GM06990 (cell line): ENCODE measurements at regions not wholly inside any gene's neighbourhood (a gene's known extent, or its start where the extent isn't known, plus 50 kb on each side); places are given as distances from the start of the nearest gene placed in this dataset.
"Not testable (repeated sequence)": the region's sequence is repeated elsewhere in the genome, so short reads cannot be mapped to it uniquely, and the experiment has no call there.

Source experiments
- DNase-seq: peaks from one replicate; pipeline ENCODE4 v3.0.0-alpha.2; 2011; ENCODE audit not compliant: insufficient read length; ENCODE audit errors: extremely low read depth
- H3K27me3 ChIP-seq: replicated peaks from 2 replicates; pipeline ENCODE4 v1.6.0; 2011; ENCODE audit warnings: low read length; ENCODE audit not compliant: control insufficient read depth, insufficient read depth
- H3K36me3 ChIP-seq: 2 replicates; pipeline ENCODE4 v1.5.1; 2011; ENCODE audit warnings: low read length; ENCODE audit not compliant: control insufficient read depth, insufficient read depth
- H3K4me3 ChIP-seq: replicated peaks from 2 replicates; pipeline ENCODE4 v1.5.1; 2011; ENCODE audit warnings: low read depth, mild to moderate bottlenecking, control low read depth, low read length
- CTCF ChIP-seq: IDR thresholded peaks from 2 replicates; pipeline ENCODE4 v1.5.1; 2011; ENCODE audit warnings: low read length, control low read depth, mild to moderate bottlenecking, inconsistent platforms; ENCODE audit not compliant: insufficient read depth, poor library complexity, severe bottlenecking

DNA sequence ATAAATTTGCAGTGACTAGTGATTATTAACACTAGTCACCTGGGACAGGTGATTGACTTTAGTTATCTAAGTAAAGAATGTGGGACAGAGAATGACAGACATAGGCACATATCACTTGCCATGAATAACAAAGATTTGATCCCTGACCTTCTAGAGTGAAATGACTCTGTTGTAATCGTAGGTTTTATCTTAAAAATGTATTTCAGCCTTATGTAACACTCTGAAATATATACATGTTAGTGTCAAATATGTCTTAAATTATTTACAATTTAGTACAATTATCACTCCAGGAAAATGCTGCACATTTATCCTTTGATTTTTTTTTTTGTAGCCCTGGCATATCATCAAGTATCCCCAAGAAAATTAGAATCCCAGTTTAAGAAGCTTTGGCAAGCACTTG, 186.4 kb upstream of the PTGFR start:
- TF ChIP-seq CTCF, result no peak
- Histone ChIP-seq H3K36me3 (no peaks in the 10 kb centered on the region), H3K4me3 (no peak overlapping the region), H3K27me3 (no peaks in the 10 kb centered on the region)
- no peak for DNase-seq

- DNase-seq, result no peak
- Histone ChIP-seq H3K36me3 (no peaks in the 10 kb centered on the region), H3K27me3 (no peaks in the 10 kb centered on the region), H3K4me3 (no peak overlapping the region)
- no peak for TF ChIP-seq CTCF
Measured at GRCh38 chr1:78304761-78305160, 186.0 kb upstream of the PTGFR start.

- DNase-seq, H3K36me3 ChIP-seq, H3K27me3 ChIP-seq, H3K4me3 ChIP-seq: not testable (repeated sequence)
Measured at GRCh38 chr1:78310261-78310660, 180.5 kb upstream of the PTGFR start.

DNA sequence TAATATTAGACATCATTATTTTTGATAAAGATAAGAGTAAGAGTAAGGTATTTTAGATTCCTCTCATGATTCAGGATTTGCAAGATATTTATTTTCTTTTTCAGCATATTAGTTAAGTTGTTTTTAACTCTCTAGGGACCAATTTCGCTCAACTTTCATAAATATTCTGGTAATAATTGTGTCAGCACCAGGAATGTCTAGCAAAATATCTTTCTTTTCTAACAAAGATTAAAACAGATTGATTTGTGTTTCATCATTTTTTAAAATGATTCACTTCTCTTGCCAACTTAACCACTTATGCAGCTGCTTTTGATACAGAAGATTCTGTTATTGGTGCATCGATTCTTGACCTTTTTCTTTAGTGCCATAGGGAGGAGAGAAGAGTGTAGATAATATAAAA, 172.8 kb upstream of the PTGFR start:
- Histone ChIP-seq H3K27me3 (no peaks in the 10 kb centered on the region; the same call in none of the 2 replicates), H3K4me3 (no peak overlapping the region), H3K36me3 (no peaks in the 10 kb centered on the region)
- no peak for DNase-seq
- no peak for TF ChIP-seq CTCF

DNA sequence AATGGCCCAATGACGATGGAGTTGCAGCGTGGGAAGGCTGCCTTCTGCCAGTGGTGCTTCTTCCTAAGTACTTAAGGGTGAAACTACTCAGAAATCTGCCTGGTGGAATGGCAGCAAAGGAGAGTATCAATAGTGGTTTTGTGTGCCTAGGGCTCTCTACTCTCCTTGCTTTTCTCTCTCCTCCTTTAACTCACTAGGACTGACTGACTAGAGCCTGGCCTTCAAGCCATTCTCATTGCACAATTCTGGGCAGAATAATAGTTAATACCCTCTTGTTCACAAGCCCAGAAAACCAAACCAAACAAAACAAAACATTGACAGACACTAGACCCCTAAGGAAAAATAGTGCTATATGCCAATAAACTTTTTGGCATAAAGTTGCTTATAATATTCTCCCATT, 171.2 kb upstream of the PTGFR start:
- no peak overlapping the region for H3K4me3 ChIP-seq
- no peak for DNase-seq
- TF ChIP-seq CTCF, result no peak
- H3K27me3 ChIP-seq, result no peaks in the 10 kb centered on the region; the same call in none of the 2 replicates
- no peaks in the 10 kb centered on the region for H3K36me3 ChIP-seq

- no peak for TF ChIP-seq CTCF
- Histone ChIP-seq H3K36me3 (no peaks in the 10 kb centered on the region), H3K27me3 (no peaks in the 10 kb centered on the region; the same call in none of the 2 replicates)
Measured at GRCh38 chr1:78322928-78323680, 167.7 kb upstream of the PTGFR start.

More at GRCh38 chr1:78322928-78323680, 167.7 kb upstream of the PTGFR start:
- DNase-seq, result no peak
- no peak overlapping the region for H3K4me3 ChIP-seq
